SK-N-SH (cell line): ENCODE measurements at regions not wholly inside any gene's neighbourhood (a gene's known extent, or its start where the extent isn't known, plus 50 kb on each side); places are given as distances from the start of the nearest gene placed in this dataset.

Source experiments
- EP300 ChIP-seq, 2 experiments: IDR thresholded peaks; 2 replicates each; pipeline versions ENCODE4 v1.4.0 to v1.6.1; 2012; ENCODE audit warnings: borderline replicate concordance in 1 of 2, low read depth in 1 of 2, low read length in 1 of 2
- MEF2A ChIP-seq: IDR thresholded peaks from 2 replicates; pipeline ENCODE4 v1.4.0; 2012; ENCODE audit warnings: low read depth, borderline replicate concordance
- POLR2AphosphoS5 ChIP-seq: IDR thresholded peaks from 2 replicates; pipeline ENCODE4 v1.6.1; 2012; ENCODE audit warnings: low read depth, low read length
- RAD21 ChIP-seq: IDR thresholded peaks from 2 replicates; pipeline ENCODE4 v1.6.1; 2012; ENCODE audit warnings: mild to moderate bottlenecking, low read length
- RCOR1 ChIP-seq: fragments of 150-350 bp; IDR thresholded peaks from 2 replicates; pipeline ENCODE4 v1.6.1; 2017; ENCODE audit warnings: antibody characterized with exemption, low read length
- USF2 ChIP-seq: fragments of 150-350 bp; IDR thresholded peaks from 2 replicates; pipeline ENCODE4 v1.6.1; 2017; ENCODE audit warnings: antibody characterized with exemption, low read length, low read depth, borderline replicate concordance
- YY1 ChIP-seq: IDR thresholded peaks from 2 replicates; pipeline ENCODE4 v1.4.0; 2012; ENCODE audit warnings: low read depth, mild to moderate bottlenecking
- TF ChIP-seq, protein P1 (sequence below): fragments of 200-600 bp; sonication (generic); IDR thresholded peaks from 2 replicates; pipeline ENCODE4 v1.6.1; 2017; ENCODE audit warnings: antibody characterized with exemption, mild to moderate bottlenecking, moderate library complexity
- TF ChIP-seq, protein P2 (sequence below): IDR thresholded peaks from 2 replicates; pipeline ENCODE4 v1.6.1; 2012; ENCODE audit warnings: mild to moderate bottlenecking, low read depth, low read length, moderate library complexity

DNA sequence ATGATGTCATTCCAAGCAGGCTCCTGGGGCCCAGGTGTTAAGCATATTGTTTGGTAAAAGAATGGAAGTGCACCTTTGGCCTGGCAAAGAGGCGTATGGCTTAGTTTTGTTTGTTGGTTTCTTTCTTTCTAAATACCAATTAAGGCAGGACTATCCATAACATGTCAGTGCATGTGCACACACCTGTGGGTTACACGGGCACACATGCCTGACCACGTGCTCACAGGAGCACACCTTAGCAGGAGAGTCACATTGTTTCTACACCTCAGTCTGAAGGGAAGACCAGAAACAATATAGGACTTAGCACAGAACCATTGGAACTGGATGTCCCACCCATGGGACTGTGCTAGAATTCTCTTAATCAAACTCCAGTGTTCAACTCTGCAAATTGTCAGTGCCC, 127.8 kb downstream of the FBXO15 start:
- no peak for TF ChIP-seq POLR2AphosphoS5
- no peak for TF ChIP-seq RCOR1
- TF ChIP-seq, protein P1, sequence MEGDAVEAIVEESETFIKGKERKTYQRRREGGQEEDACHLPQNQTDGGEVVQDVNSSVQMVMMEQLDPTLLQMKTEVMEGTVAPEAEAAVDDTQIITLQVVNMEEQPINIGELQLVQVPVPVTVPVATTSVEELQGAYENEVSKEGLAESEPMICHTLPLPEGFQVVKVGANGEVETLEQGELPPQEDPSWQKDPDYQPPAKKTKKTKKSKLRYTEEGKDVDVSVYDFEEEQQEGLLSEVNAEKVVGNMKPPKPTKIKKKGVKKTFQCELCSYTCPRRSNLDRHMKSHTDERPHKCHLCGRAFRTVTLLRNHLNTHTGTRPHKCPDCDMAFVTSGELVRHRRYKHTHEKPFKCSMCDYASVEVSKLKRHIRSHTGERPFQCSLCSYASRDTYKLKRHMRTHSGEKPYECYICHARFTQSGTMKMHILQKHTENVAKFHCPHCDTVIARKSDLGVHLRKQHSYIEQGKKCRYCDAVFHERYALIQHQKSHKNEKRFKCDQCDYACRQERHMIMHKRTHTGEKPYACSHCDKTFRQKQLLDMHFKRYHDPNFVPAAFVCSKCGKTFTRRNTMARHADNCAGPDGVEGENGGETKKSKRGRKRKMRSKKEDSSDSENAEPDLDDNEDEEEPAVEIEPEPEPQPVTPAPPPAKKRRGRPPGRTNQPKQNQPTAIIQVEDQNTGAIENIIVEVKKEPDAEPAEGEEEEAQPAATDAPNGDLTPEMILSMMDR, result no peak
- no peak for TF ChIP-seq RAD21
- no peak for TF ChIP-seq YY1
- TF ChIP-seq MEF2A, result no peak
- no peak for TF ChIP-seq EP300 (IDR thresholded peaks at IDR 0.05; ENCODE audit: borderline replicate concordance in 1 of 2, low read depth in 1 of 2, low read length in 1 of 2)
- TF ChIP-seq, protein P2, sequence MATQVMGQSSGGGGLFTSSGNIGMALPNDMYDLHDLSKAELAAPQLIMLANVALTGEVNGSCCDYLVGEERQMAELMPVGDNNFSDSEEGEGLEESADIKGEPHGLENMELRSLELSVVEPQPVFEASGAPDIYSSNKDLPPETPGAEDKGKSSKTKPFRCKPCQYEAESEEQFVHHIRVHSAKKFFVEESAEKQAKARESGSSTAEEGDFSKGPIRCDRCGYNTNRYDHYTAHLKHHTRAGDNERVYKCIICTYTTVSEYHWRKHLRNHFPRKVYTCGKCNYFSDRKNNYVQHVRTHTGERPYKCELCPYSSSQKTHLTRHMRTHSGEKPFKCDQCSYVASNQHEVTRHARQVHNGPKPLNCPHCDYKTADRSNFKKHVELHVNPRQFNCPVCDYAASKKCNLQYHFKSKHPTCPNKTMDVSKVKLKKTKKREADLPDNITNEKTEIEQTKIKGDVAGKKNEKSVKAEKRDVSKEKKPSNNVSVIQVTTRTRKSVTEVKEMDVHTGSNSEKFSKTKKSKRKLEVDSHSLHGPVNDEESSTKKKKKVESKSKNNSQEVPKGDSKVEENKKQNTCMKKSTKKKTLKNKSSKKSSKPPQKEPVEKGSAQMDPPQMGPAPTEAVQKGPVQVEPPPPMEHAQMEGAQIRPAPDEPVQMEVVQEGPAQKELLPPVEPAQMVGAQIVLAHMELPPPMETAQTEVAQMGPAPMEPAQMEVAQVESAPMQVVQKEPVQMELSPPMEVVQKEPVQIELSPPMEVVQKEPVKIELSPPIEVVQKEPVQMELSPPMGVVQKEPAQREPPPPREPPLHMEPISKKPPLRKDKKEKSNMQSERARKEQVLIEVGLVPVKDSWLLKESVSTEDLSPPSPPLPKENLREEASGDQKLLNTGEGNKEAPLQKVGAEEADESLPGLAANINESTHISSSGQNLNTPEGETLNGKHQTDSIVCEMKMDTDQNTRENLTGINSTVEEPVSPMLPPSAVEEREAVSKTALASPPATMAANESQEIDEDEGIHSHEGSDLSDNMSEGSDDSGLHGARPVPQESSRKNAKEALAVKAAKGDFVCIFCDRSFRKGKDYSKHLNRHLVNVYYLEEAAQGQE, result no peak
- no peak for TF ChIP-seq USF2
